AG09309 (cell line): ENCODE measurements at regions not wholly inside any gene's neighbourhood (a gene's known extent, or its start where the extent isn't known, plus 50 kb on each side); places are given as distances from the start of the nearest gene placed in this dataset.

Source experiments
- DNase-seq: peaks from one replicate; pipeline ENCODE4 v3.0.0-alpha.2; 2010; ENCODE audit warnings: low read depth
- H3K4me3 ChIP-seq: 2 replicates; pipeline ENCODE4 v1.5.1; 2011; ENCODE audit warnings: mild to moderate bottlenecking, low read depth, low read length, moderate library complexity; ENCODE audit not compliant: control insufficient read depth
- TF ChIP-seq, protein P1 (sequence below): IDR thresholded peaks from 2 replicates; pipeline ENCODE4 v1.5.1; 2011; ENCODE audit warnings: mild to moderate bottlenecking, low read depth, low read length, inconsistent platforms; ENCODE audit not compliant: insufficient read depth, control insufficient read depth; ENCODE audit errors: missing control alignments

GRCh38 chr2:64704161-64704560 lies 50.4 kb upstream of the SERTAD2 start:
- H3K4me3 ChIP-seq = no peak overlapping the region
- TF ChIP-seq, protein P1, sequence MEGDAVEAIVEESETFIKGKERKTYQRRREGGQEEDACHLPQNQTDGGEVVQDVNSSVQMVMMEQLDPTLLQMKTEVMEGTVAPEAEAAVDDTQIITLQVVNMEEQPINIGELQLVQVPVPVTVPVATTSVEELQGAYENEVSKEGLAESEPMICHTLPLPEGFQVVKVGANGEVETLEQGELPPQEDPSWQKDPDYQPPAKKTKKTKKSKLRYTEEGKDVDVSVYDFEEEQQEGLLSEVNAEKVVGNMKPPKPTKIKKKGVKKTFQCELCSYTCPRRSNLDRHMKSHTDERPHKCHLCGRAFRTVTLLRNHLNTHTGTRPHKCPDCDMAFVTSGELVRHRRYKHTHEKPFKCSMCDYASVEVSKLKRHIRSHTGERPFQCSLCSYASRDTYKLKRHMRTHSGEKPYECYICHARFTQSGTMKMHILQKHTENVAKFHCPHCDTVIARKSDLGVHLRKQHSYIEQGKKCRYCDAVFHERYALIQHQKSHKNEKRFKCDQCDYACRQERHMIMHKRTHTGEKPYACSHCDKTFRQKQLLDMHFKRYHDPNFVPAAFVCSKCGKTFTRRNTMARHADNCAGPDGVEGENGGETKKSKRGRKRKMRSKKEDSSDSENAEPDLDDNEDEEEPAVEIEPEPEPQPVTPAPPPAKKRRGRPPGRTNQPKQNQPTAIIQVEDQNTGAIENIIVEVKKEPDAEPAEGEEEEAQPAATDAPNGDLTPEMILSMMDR = no peak
- no peak for DNase-seq

- DNase-seq = no peak
- TF ChIP-seq, protein P1 = no peak
Measured at GRCh38 chr2:64704996-64705395, 51.3 kb upstream of the SERTAD2 start.

DNA sequence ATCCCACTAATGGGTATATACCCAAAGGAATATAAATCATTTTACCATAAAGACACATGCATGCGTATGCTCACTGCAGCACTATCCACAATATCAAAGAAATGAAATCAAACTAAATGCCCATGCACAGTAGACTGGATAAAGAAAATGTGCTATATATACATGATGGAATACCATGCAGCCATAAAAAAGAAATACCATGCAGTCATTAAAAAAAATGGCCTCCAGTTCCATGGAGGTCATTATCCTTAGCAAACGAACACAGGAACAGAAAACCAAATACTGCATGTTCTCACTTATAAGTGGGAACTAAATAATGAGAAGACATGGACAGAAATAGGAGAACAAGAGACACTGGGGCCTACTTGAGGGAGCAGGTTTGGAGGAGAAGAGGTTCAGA lies 53.6 kb upstream of the SERTAD2 start:
- TF ChIP-seq, protein P1 = no peak
- H3K4me3 ChIP-seq = no peak overlapping the region
- no peak for DNase-seq

More at GRCh38 chr2:64704996-64705395, 51.3 kb upstream of the SERTAD2 start:
- no peak overlapping the region for H3K4me3 ChIP-seq

- H3K4me3 ChIP-seq = no peak overlapping the region
- TF ChIP-seq, protein P1 = no peak
- DNase-seq = no peak
Measured at GRCh38 chr2:64708829-64709228, 55.1 kb upstream of the SERTAD2 start.

DNA sequence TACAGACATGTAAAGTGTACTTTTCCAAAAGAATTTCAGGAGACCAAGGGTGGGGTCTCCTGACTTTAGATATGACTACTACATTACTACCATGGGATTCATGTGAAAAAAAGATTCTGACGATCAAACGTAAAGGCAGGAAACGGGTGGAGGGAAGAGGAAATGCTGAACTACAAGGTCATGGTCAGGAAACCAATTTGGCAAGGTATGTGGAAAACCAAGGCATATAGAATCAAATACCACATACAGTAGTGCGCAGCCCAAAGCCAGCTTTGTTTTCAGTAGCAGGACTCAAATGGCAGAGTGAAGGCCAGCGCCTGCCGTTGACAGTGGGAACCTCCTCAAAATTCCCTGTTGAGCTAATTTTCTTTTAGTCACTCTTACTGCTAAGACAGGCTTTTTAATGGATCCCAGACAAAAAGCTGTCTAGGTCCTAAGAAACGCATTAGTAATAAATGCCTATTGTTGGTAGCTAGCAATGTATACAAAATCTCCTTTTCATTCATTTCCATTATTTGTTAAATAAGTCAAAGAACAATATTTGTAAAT lies 57.6 kb upstream of the SERTAD2 start:
- no peak for DNase-seq
- no peak overlapping the region for H3K4me3 ChIP-seq
- TF ChIP-seq, protein P1 = no peak

GRCh38 chr2:64713686-64714085 lies 60.0 kb upstream of the SERTAD2 start:
- TF ChIP-seq, protein P1 = no peak
- no peak for DNase-seq
- no peak overlapping the region for H3K4me3 ChIP-seq

DNA sequence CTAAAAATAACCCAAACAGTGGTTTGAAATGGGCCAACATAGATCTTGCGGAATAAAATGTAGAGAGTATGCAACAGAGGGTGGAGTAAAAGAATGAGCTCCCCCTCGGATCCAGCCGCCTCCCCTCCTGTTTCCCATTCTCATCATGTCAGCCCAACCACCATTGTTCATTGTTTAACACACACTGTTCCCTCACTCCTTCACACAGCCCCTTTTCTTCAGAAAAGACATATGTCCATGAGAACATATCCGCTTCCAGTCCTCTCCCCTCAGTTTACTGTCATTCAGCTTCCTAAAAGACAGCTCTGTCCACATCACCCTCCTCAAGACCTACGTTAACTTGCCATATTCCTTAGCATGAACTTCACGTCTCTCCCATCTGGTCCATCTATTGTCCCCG lies 62.9 kb upstream of the SERTAD2 start:
- no peak overlapping the region for H3K4me3 ChIP-seq
- no peak for DNase-seq
- TF ChIP-seq, protein P1 = no peak
